ENCODE measurements at regions not wholly inside any gene's neighbourhood (a gene's known extent, or its start where the extent isn't known, plus 50 kb on each side); places are given as distances from the start of the nearest gene placed in this dataset.

DNA sequence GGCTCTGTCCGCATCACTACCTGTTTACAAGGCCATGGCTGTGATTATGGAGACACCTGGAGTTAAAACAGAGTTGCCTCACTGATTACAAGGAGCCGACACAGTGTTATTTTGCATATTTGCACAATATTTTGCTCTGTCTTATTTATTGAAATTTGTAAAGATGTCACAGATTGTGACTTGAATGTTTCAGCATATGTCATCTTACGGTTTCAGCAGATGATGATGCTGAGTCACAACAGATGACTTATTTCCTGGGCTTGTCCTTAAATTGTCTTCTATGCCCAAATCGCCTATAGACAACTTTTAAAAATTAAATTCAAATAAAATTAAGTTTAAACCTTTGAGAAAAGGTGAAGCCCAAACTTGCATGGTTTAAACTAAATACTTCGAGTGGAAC lies 87.1 kb upstream of the INPP4B start:
- TF ChIP-seq, protein P1, sequence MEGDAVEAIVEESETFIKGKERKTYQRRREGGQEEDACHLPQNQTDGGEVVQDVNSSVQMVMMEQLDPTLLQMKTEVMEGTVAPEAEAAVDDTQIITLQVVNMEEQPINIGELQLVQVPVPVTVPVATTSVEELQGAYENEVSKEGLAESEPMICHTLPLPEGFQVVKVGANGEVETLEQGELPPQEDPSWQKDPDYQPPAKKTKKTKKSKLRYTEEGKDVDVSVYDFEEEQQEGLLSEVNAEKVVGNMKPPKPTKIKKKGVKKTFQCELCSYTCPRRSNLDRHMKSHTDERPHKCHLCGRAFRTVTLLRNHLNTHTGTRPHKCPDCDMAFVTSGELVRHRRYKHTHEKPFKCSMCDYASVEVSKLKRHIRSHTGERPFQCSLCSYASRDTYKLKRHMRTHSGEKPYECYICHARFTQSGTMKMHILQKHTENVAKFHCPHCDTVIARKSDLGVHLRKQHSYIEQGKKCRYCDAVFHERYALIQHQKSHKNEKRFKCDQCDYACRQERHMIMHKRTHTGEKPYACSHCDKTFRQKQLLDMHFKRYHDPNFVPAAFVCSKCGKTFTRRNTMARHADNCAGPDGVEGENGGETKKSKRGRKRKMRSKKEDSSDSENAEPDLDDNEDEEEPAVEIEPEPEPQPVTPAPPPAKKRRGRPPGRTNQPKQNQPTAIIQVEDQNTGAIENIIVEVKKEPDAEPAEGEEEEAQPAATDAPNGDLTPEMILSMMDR (IDR thresholded peaks at IDR 0.05; ENCODE audit: insufficient read depth, low read length, poor library complexity, severe bottlenecking): no peak
- H3K36me3 ChIP-seq (ENCODE audit: control insufficient read depth, insufficient read depth, low read length): no peaks in the 10 kb centered on the region
- no peak overlapping the region for H3K4me3 ChIP-seq (replicated peaks; ENCODE audit: low read depth, low read length)
- H3K27me3 ChIP-seq (replicated peaks; ENCODE audit: control insufficient read depth, insufficient read depth, low read length): no peaks in the 10 kb centered on the region; the same call in 1 of the 2 replicates
- no peak for DNase-seq (ENCODE audit: extremely low read depth, insufficient read length)

DNA sequence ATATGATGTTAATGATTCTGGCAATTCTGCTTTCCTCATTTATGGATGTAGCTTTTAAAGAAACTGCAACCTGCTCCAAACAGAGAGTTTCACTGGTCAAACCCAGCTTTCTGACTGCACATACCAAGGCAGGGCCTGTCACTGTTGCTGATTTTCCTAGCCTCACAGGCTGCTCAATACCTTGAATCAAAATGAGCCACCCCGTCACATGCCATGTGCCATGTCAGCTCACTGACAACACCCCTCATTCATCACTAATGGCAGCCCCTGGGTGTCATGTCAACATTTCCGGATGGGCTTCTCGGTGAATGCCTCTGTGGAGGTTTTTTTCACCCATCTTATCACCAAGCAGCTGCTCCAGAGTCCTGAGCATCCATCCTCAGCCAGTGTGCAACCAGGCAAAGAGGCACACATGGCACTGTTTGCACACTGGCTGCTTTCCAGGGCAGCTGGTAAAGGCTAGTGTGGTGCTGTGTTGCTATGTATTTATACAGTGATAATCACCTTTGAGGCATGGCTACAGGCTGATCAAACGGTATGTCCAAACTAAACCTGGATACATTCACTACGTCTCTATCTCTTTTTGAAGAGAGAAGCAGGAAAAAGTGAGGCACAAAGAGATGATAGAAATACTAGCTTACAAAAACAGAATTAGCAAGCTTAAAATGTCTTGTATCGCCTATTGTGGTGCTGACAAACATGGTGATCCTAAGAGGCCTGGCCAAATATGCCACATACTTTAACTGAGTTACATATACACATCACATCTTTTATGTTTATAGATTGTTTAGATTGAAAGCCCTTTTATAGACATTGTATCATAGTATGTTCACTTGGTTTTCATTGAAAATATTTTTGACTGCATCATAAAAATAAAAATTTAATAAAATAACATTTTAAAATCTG lies 94.6 kb upstream of the INPP4B start:
- Histone ChIP-seq H3K36me3 (ENCODE audit: control insufficient read depth, insufficient read depth, low read length) (no peaks in the 10 kb centered on the region), H3K27me3 (replicated peaks; ENCODE audit: control insufficient read depth, insufficient read depth, low read length) (no peaks in the 10 kb centered on the region; the same call in 1 of the 2 replicates), H3K4me3 (replicated peaks; ENCODE audit: low read depth, low read length) (no peak overlapping the region)
- TF ChIP-seq, protein P1 (IDR thresholded peaks at IDR 0.05; ENCODE audit: insufficient read depth, low read length, poor library complexity, severe bottlenecking): no peak
- no peak for DNase-seq (ENCODE audit: extremely low read depth, insufficient read length)

DNA sequence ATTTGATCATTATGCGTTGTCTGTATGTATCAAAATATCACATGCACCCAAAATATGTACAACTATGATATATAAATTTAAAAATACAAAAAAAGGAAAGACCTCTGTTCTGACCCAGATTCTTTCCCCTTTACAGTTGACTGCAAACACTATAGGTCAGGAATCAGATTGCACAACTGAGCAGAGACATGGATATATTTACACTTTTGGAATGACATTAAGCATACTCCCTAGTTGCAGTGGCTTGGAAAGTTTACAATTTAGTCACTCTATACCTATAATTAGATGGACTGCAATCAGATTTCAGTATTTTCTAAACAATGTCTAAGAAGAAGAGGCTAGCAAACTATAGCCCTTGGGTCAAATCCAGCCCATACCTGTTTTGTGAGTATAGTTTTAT lies 98.5 kb upstream of the INPP4B start:
- H3K27me3 ChIP-seq (replicated peaks; ENCODE audit: control insufficient read depth, insufficient read depth, low read length): no peaks in the 10 kb centered on the region
- H3K36me3 ChIP-seq (ENCODE audit: control insufficient read depth, insufficient read depth, low read length): no peaks in the 10 kb centered on the region
- no peak for DNase-seq (ENCODE audit: extremely low read depth, insufficient read length)
- H3K4me3 ChIP-seq (replicated peaks; ENCODE audit: low read depth, low read length): no peak overlapping the region
- TF ChIP-seq, protein P1 (IDR thresholded peaks at IDR 0.05; ENCODE audit: insufficient read depth, low read length, poor library complexity, severe bottlenecking): no peak

DNA sequence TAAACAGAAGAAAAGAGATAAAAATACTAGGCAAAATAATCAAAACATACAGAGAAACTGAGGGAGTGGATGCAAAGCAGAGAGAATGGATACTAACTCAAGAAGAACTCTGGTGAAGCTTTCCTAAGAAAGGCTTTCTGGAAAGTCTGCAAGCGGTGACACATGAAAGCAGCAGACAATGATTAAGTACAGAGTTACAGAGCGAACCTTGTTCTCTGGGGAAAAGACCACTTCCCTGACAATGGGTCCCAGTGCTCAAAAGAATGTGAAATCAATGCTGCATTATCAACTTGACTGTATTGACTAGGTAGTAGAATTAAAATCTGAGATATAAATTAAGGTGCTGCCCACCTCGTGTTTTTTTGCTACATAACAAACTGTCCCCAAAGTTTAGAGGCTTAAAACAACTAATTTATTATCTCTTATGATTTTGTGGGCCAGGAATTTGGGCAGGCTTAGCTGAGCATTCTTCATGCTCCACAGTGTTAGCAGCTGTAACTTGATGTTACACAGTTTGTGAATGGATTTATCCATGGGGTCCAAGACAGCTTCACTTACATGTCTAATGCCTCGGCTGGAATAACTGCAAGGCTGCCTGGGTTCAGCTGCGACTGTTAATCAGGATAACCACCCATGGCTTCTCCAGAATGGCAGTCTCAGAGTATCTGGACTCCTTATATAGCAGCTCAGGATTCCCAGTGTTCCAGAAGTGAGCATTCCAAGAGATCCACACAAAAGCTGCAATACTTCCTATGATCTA lies 106.9 kb upstream of the INPP4B start:
- H3K4me3 ChIP-seq (replicated peaks; ENCODE audit: low read depth, low read length): no peak overlapping the region
- TF ChIP-seq, protein P1 (IDR thresholded peaks at IDR 0.05; ENCODE audit: insufficient read depth, low read length, poor library complexity, severe bottlenecking): no peak
- no peaks in the 10 kb centered on the region for H3K36me3 ChIP-seq (ENCODE audit: control insufficient read depth, insufficient read depth, low read length)
- no peak for DNase-seq (ENCODE audit: extremely low read depth, insufficient read length)
- no peaks in the 10 kb centered on the region for H3K27me3 ChIP-seq (replicated peaks; ENCODE audit: control insufficient read depth, insufficient read depth, low read length)

DNA sequence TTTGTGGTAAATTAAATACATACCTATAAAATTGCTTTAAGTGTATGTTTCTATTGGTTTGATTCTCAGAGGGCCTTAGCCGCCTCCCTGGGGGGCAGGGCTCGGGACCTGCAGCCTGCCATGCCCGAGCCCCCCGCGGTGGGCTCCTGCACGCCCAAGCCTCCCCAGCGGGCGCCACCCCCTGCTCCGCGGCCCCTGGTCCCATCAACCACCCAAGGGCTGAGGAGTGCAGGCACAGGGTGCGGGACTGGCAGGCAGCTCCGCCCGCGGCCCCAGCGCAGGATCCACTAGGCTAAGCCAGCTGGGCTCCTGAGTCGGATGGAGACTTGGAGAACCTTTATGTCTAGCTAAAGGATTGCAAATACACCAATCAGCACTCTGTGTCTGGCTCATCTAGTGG lies 108.3 kb upstream of the INPP4B start:
- H3K4me3 ChIP-seq (replicated peaks; ENCODE audit: low read depth, low read length): no peak overlapping the region
- no peak for DNase-seq (ENCODE audit: extremely low read depth, insufficient read length)
- no peaks in the 10 kb centered on the region for H3K27me3 ChIP-seq (replicated peaks; ENCODE audit: control insufficient read depth, insufficient read depth, low read length)
- H3K36me3 ChIP-seq (ENCODE audit: control insufficient read depth, insufficient read depth, low read length): no peaks in the 10 kb centered on the region
- TF ChIP-seq, protein P1 (IDR thresholded peaks at IDR 0.05; ENCODE audit: insufficient read depth, low read length, poor library complexity, severe bottlenecking): no peak
